GM23338 (cell line): ENCODE measurements at regions not wholly inside any gene's neighbourhood (a gene's known extent, or its start where the extent isn't known, plus 50 kb on each side); places are given as distances from the start of the nearest gene placed in this dataset.

Experiments
- ATAC-seq: fragments of 200-7000 bp; cut with Tn5 transposase; 3 replicates; pipeline ENCODE4 v1.9.1; 2020
- DNase-seq: peaks from one replicate; pipeline ENCODE4 v3.0.0-alpha.2; 2015; ENCODE audit warnings: low spot score
- H2AFZ ChIP-seq: fragments of 200-600 bp; sonication (generic); 2 replicates; pipeline ENCODE4 v1.8.0; 2016; ENCODE audit warnings: antibody characterized with exemption, mild to moderate bottlenecking, moderate library complexity
- H3F3A ChIP-seq: fragments of 200-600 bp; sonication (generic); replicated peaks from 2 replicates; pipeline ENCODE4 v1.8.0; 2017; ENCODE audit warnings: antibody characterized with exemption, mixed run types, low read depth
- H3K27ac ChIP-seq: fragments of 200-600 bp; sonication (generic); 2 replicates; pipeline ENCODE4 v1.6.1; 2016; ENCODE audit warnings: low read depth
- H3K27me3 ChIP-seq: fragments of 200-600 bp; sonication (generic); 2 replicates; pipeline ENCODE4 v1.8.0; 2016; ENCODE audit warnings: mild to moderate bottlenecking, mixed run types, moderate library complexity; ENCODE audit not compliant: insufficient read depth
- H3K36me3 ChIP-seq: fragments of 200-600 bp; sonication (generic); 2 replicates; pipeline ENCODE4 v1.8.0; 2016; ENCODE audit warnings: mild to moderate bottlenecking; ENCODE audit not compliant: insufficient read depth
- H3K4me1 ChIP-seq: fragments of 200-600 bp; sonication (generic); 2 replicates; pipeline ENCODE4 v1.8.0; 2016; ENCODE audit warnings: mild to moderate bottlenecking, moderate library complexity; ENCODE audit not compliant: insufficient read depth
- H3K4me2 ChIP-seq: fragments of 200-600 bp; sonication (generic); 2 replicates; pipeline ENCODE4 v1.7.1; 2017; ENCODE audit warnings: mixed run types
- H3K4me3 ChIP-seq: fragments of 200-600 bp; sonication (generic); 2 replicates; pipeline ENCODE4 v1.6.1; 2016; ENCODE audit warnings: mixed run types
- H3K79me2 ChIP-seq: fragments of 200-600 bp; sonication (generic); replicated peaks from 2 replicates; pipeline ENCODE4 v1.8.0; 2017; ENCODE audit warnings: mild to moderate bottlenecking; ENCODE audit not compliant: insufficient read depth
- H3K9me2 ChIP-seq: fragments of 200-600 bp; sonication (generic); 2 replicates; pipeline ENCODE4 v1.8.0; 2017; ENCODE audit not compliant: insufficient read depth
- H4K20me1 ChIP-seq: fragments of 200-600 bp; sonication (generic); replicated peaks from 2 replicates; pipeline ENCODE4 v1.8.0; 2017; ENCODE audit warnings: mild to moderate bottlenecking; ENCODE audit not compliant: insufficient read depth
- H3K27ac Mint-ChIP-seq: 2 replicates; pipeline ENCODE4 v1.8.0; 2020; ENCODE audit warnings: inconsistent platforms, mild to moderate bottlenecking, moderate library complexity, mixed read lengths
- H3K27me3 Mint-ChIP-seq: 3 replicates; pipeline ENCODE4 v1.8.0; 2022; ENCODE audit warnings: low read depth, mild to moderate bottlenecking, moderate library complexity, mixed read lengths, inconsistent platforms; ENCODE audit not compliant: insufficient read depth, poor library complexity
- H3K36me3 Mint-ChIP-seq: 3 replicates; pipeline ENCODE4 v1.8.0; 2021; ENCODE audit warnings: low read depth, mild to moderate bottlenecking, inconsistent platforms, moderate library complexity, mixed read lengths
- H3K4me1 Mint-ChIP-seq: 3 replicates; pipeline ENCODE4 v1.8.0; 2020; ENCODE audit warnings: mild to moderate bottlenecking, inconsistent platforms, mixed read lengths
- H3K4me3 Mint-ChIP-seq: 3 replicates; pipeline ENCODE4 v1.8.0; 2021; ENCODE audit warnings: moderate library complexity, mild to moderate bottlenecking, inconsistent platforms, mixed read lengths
- H3K9me3 Mint-ChIP-seq: 3 replicates; pipeline ENCODE4 v1.8.0; 2020; ENCODE audit warnings: moderate library complexity, mild to moderate bottlenecking, inconsistent platforms, mixed read lengths
- CTCF ChIP-seq, 2 experiments: fragments of 200-600 bp in 1 of 2; sonication (generic) in 1 of 2; conservative IDR thresholded peaks; 2 replicates each; pipeline versions ENCODE4 v1.5.1 to v1.6.1; 2016 to 2017; ENCODE audit warnings: antibody characterized with exemption in 2 of 2, low read depth in 2 of 2, mild to moderate bottlenecking in 2 of 2, moderate library complexity in 1 of 2
- EZH2 ChIP-seq: fragments of 200-600 bp; sonication (generic); IDR thresholded peaks from one replicate; pipeline ENCODE4 v1.8.0; 2017; ENCODE audit warnings: antibody characterized with exemption, mild to moderate bottlenecking, low read depth; ENCODE audit not compliant: unreplicated experiment
- ZNF114 ChIP-seq: fragments of 250-450 bp; sonication (Bioruptor Pico); IDR thresholded peaks from 2 replicates; pipeline ENCODE4 v1.5.0; 2020; ENCODE audit warnings: mild to moderate bottlenecking, moderate library complexity
- TF ChIP-seq, protein P1 (sequence below): fragments of 250-450 bp; sonication (Bioruptor Pico); IDR thresholded peaks from 2 replicates; pipeline ENCODE4 v1.5.0; 2020; ENCODE audit warnings: mild to moderate bottlenecking, moderate library complexity

- H3K79me2 ChIP-seq, result no peaks in the 10 kb centered on the region
- H3K9me3 Mint-ChIP-seq, result peaks cover 4% of the 10 kb centered on the region; the same call in 1 of the 3 replicates
- no peak overlapping the region for H3K4me3 ChIP-seq
- no peak for DNase-seq
- peaks cover 1% of the 10 kb centered on the region for H3K27me3 Mint-ChIP-seq
- H3K4me1 ChIP-seq, result peaks cover 4% of the 10 kb centered on the region; the same call in 1 of the 2 replicates
- no peaks in the 10 kb centered on the region for H4K20me1 ChIP-seq
- no peak overlapping the region for H3K27ac Mint-ChIP-seq
- peaks cover 5% of the 10 kb centered on the region; the same call in 1 of the 2 replicates for H3K36me3 ChIP-seq
- ATAC-seq, result no peak
- no peaks in the 10 kb centered on the region for H3K27me3 ChIP-seq
- H3K27ac ChIP-seq, result no peak overlapping the region
- H3K9me2 ChIP-seq, result peaks cover 6% of the 10 kb centered on the region; the same call in 1 of the 2 replicates
- no peaks in the 10 kb centered on the region for H3F3A ChIP-seq
- H2AFZ ChIP-seq, result peak overlapping the region; percentile 83; the same call in 1 of the 2 replicates
- no peaks in the 10 kb centered on the region; the same call in 2 of the 3 replicates for H3K4me1 Mint-ChIP-seq
- TF ChIP-seq ZNF114 (no peak), CTCF (conservative IDR thresholded peaks at IDR 0.05; ENCODE audit: low read depth in 2 of 2) (no peak), EZH2 (no peak)
- no peak overlapping the region for H3K4me3 Mint-ChIP-seq
- H3K36me3 Mint-ChIP-seq, result peaks cover 4% of the 10 kb centered on the region; the same call in 1 of the 3 replicates
- H3K4me2 ChIP-seq, result no peak overlapping the region
Observed at GRCh38 chr15:96817900-96818299, 487.4 kb downstream of the NR2F2 start.

DNA sequence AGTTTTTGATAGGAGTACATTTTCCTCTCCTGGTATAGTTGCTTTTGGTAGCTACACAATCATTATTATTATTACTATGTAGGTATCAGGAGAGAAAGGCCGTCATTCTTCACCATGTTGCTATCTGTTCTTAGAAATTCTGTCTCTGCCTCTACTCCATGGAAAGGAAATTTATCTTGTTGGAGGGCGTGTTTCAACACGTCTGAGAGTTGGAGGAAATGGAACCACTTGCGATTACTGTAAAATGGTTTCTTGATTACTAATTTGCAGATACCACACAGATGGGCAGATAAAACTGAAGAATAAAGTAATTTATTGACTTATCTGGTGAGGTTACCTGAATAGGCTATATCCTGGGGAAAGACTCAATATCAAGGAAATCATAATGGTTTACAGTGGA, 488.4 kb downstream of the NR2F2 start:
- H3K27ac ChIP-seq, result no peak overlapping the region
- peaks cover 5% of the 10 kb centered on the region; the same call in 1 of the 2 replicates for H3K36me3 ChIP-seq

More for the DNA sequence above, 488.4 kb downstream of the NR2F2 start:
- peak overlapping the region; percentile 83; the same call in 1 of the 2 replicates for H2AFZ ChIP-seq
- Mint-ChIP-seq H3K36me3 (peaks cover 4% of the 10 kb centered on the region; the same call in 1 of the 3 replicates), H3K27me3 (peaks cover 1% of the 10 kb centered on the region), H3K4me1 (no peaks in the 10 kb centered on the region; the same call in 2 of the 3 replicates), H3K4me3 (no peak overlapping the region), H3K9me3 (peaks cover 4% of the 10 kb centered on the region; the same call in 1 of the 3 replicates), H3K27ac (no peak overlapping the region)
- H3K79me2 ChIP-seq, result no peaks in the 10 kb centered on the region
- DNase-seq, result no peak
- no peaks in the 10 kb centered on the region for H3F3A ChIP-seq
- TF ChIP-seq EZH2, result no peak
- TF ChIP-seq, protein P1, sequence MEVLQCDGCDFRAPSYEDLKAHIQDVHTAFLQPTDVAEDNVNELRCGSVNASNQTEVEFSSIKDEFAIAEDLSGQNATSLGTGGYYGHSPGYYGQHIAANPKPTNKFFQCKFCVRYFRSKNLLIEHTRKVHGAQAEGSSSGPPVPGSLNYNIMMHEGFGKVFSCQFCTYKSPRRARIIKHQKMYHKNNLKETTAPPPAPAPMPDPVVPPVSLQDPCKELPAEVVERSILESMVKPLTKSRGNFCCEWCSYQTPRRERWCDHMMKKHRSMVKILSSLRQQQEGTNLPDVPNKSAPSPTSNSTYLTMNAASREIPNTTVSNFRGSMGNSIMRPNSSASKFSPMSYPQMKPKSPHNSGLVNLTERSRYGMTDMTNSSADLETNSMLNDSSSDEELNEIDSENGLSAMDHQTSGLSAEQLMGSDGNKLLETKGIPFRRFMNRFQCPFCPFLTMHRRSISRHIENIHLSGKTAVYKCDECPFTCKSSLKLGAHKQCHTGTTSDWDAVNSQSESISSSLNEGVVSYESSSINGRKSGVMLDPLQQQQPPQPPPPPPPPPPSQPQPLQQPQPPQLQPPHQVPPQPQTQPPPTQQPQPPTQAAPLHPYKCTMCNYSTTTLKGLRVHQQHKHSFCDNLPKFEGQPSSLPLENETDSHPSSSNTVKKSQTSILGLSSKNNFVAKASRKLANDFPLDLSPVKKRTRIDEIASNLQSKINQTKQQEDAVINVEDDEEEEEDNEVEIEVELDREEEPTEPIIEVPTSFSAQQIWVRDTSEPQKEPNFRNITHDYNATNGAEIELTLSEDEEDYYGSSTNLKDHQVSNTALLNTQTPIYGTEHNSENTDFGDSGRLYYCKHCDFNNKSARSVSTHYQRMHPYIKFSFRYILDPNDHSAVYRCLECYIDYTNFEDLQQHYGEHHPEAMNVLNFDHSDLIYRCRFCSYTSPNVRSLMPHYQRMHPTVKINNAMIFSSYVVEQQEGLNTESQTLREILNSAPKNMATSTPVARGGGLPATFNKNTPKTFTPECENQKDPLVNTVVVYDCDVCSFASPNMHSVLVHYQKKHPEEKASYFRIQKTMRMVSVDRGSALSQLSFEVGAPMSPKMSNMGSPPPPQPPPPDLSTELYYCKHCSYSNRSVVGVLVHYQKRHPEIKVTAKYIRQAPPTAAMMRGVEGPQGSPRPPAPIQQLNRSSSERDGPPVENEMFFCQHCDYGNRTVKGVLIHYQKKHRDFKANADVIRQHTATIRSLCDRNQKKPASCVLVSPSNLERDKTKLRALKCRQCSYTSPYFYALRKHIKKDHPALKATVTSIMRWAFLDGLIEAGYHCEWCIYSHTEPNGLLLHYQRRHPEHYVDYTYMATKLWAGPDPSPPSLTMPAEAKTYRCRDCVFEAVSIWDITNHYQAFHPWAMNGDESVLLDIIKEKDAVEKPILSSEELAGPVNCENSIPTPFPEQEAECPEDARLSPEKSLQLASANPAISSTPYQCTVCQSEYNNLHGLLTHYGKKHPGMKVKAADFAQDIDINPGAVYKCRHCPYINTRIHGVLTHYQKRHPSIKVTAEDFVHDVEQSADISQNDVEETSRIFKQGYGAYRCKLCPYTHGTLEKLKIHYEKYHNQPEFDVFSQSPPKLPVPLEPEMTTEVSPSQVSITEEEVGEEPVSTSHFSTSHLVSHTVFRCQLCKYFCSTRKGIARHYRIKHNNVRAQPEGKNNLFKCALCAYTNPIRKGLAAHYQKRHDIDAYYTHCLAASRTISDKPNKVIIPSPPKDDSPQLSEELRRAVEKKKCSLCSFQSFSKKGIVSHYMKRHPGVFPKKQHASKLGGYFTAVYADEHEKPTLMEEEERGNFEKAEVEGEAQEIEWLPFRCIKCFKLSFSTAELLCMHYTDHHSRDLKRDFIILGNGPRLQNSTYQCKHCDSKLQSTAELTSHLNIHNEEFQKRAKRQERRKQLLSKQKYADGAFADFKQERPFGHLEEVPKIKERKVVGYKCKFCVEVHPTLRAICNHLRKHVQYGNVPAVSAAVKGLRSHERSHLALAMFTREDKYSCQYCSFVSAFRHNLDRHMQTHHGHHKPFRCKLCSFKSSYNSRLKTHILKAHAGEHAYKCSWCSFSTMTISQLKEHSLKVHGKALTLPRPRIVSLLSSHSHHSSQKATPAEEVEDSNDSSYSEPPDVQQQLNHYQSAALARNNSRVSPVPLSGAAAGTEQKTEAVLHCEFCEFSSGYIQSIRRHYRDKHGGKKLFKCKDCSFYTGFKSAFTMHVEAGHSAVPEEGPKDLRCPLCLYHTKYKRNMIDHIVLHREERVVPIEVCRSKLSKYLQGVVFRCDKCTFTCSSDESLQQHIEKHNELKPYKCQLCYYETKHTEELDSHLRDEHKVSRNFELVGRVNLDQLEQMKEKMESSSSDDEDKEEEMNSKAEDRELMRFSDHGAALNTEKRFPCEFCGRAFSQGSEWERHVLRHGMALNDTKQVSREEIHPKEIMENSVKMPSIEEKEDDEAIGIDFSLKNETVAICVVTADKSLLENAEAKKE (CRISPR knock-in tag), result no peak
- H3K4me2 ChIP-seq, result no peak overlapping the region
- H4K20me1 ChIP-seq, result no peaks in the 10 kb centered on the region
- no peak for ATAC-seq
- H3K4me1 ChIP-seq, result peaks cover 4% of the 10 kb centered on the region; the same call in 1 of the 2 replicates
- H3K9me2 ChIP-seq, result peaks cover 6% of the 10 kb centered on the region; the same call in 1 of the 2 replicates
- no peaks in the 10 kb centered on the region for H3K27me3 ChIP-seq
- H3K4me3 ChIP-seq, result no peak overlapping the region
